ENCODE measurements at regions not wholly inside any gene's neighbourhood (a gene's known extent, or its start where the extent isn't known, plus 50 kb on each side); places are given as distances from the start of the nearest gene placed in this dataset.

- peaks cover 0 to 2% of the 10 kb centered on the region in 2 donors for H3K4me1 ChIP-seq (ENCODE audit: control insufficient read depth in 2 of 2, insufficient read depth in 2 of 2, low read length in 1 of 2)
- 68 to 69% methylated on average over 9 of the region's 9 CpGs for WGBS, 2 donors
- peaks cover 0 to 6% of the 10 kb centered on the region in 2 donors for H3K9me3 ChIP-seq (ENCODE audit: control insufficient read depth in 2 of 2, insufficient read depth in 1 of 2, low read depth in 1 of 2, low read length in 1 of 2)
- H3K27me3 ChIP-seq (ENCODE audit: control insufficient read depth in 1 of 2, insufficient read depth in 2 of 2, low read length in 2 of 2) = no peaks in the 10 kb centered on the region
- H3K36me3 ChIP-seq (ENCODE audit: control insufficient read depth in 2 of 2, insufficient read depth in 2 of 2, low read length in 1 of 2) = no peaks in the 10 kb centered on the region
- no peak overlapping the region for H3K27ac ChIP-seq (ENCODE audit: low read depth in 2 of 2, low read length in 1 of 2)
- no peak overlapping the region for H3K4me3 ChIP-seq (ENCODE audit: low read depth in 1 of 2, low read length in 2 of 2)
Observed at GRCh38 chr1:29631836-29632805, 395.8 kb downstream of the PTPRU start.

DNA sequence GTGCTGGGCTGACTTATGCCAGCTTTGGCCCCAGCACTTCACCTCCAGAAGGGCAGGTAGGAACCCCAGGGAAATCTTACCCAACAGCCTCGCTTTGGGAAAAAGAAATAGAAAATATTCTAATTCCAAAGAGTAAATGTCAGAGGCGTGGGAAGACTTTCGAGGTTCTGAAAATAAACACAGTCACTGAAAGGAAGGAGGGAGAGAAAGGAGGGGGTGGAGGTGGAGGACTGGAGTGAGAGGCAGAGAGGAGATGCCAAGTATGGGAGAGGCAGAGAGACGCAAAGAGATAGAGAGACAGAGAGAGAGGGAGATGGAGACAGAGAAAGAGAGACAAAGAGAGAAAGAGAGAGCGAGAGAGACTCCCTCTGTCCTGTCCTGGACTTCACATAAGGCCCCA, 395.0 kb downstream of the PTPRU start:
- no peaks in the 10 kb centered on the region for H3K36me3 ChIP-seq (ENCODE audit: control insufficient read depth in 2 of 2, insufficient read depth in 2 of 2, low read length in 1 of 2)
- no peak overlapping the region for H3K4me3 ChIP-seq (ENCODE audit: low read depth in 1 of 2, low read length in 2 of 2)
- H3K27me3 ChIP-seq (ENCODE audit: control insufficient read depth in 1 of 2, insufficient read depth in 2 of 2, low read length in 2 of 2) = no peaks in the 10 kb centered on the region
- H3K9me3 ChIP-seq (ENCODE audit: control insufficient read depth in 2 of 2, insufficient read depth in 1 of 2, low read depth in 1 of 2, low read length in 1 of 2) = peaks cover 0 to 8% of the 10 kb centered on the region in 2 donors
- 51 to 60% methylated on average over 5 of the region's 5 CpGs for WGBS, 2 donors
- no peak overlapping the region for H3K27ac ChIP-seq (ENCODE audit: low read depth in 2 of 2, low read length in 1 of 2)
- peaks cover 0 to 2% of the 10 kb centered on the region in 2 donors for H3K4me1 ChIP-seq (ENCODE audit: control insufficient read depth in 2 of 2, insufficient read depth in 2 of 2, low read length in 1 of 2)

GRCh38 chr1:29630756-29631155, 394.4 kb downstream of the PTPRU start:
- H3K27me3 ChIP-seq (ENCODE audit: control insufficient read depth in 1 of 2, insufficient read depth in 2 of 2, low read length in 2 of 2) = no peaks in the 10 kb centered on the region
- peaks cover 0 to 8% of the 10 kb centered on the region in 2 donors for H3K9me3 ChIP-seq (ENCODE audit: control insufficient read depth in 2 of 2, insufficient read depth in 1 of 2, low read depth in 1 of 2, low read length in 1 of 2)
- H3K27ac ChIP-seq (ENCODE audit: low read depth in 2 of 2, low read length in 1 of 2) = no peak overlapping the region
- no peak overlapping the region for H3K4me3 ChIP-seq (ENCODE audit: low read depth in 1 of 2, low read length in 2 of 2)
- WGBS, 2 donors = 100% methylated on average over 1 of the region's 1 CpG
- H3K36me3 ChIP-seq (ENCODE audit: control insufficient read depth in 2 of 2, insufficient read depth in 2 of 2, low read length in 1 of 2) = no peaks in the 10 kb centered on the region
- H3K4me1 ChIP-seq (ENCODE audit: control insufficient read depth in 2 of 2, insufficient read depth in 2 of 2, low read length in 1 of 2) = peaks cover 0 to 2% of the 10 kb centered on the region in 2 donors

- WGBS, 2 donors = 84 to 87% methylated on average over 8 of the region's 8 CpGs
- no peak overlapping the region for H3K4me3 ChIP-seq (ENCODE audit: low read depth in 1 of 2, low read length in 2 of 2)
- H3K9me3 ChIP-seq (ENCODE audit: control insufficient read depth in 2 of 2, insufficient read depth in 1 of 2, low read depth in 1 of 2, low read length in 1 of 2) = peaks cover 0 to 8% of the 10 kb centered on the region in 2 donors
- H3K27me3 ChIP-seq (ENCODE audit: control insufficient read depth in 1 of 2, insufficient read depth in 2 of 2, low read length in 2 of 2) = no peaks in the 10 kb centered on the region
- no peak overlapping the region for H3K27ac ChIP-seq (ENCODE audit: low read depth in 2 of 2, low read length in 1 of 2)
- H3K4me1 ChIP-seq (ENCODE audit: control insufficient read depth in 2 of 2, insufficient read depth in 2 of 2, low read length in 1 of 2) = peaks cover 0 to 2% of the 10 kb centered on the region in 2 donors
- H3K36me3 ChIP-seq (ENCODE audit: control insufficient read depth in 2 of 2, insufficient read depth in 2 of 2, low read length in 1 of 2) = no peaks in the 10 kb centered on the region
Observed at GRCh38 chr1:29629814-29630516, 393.6 kb downstream of the PTPRU start.

DNA sequence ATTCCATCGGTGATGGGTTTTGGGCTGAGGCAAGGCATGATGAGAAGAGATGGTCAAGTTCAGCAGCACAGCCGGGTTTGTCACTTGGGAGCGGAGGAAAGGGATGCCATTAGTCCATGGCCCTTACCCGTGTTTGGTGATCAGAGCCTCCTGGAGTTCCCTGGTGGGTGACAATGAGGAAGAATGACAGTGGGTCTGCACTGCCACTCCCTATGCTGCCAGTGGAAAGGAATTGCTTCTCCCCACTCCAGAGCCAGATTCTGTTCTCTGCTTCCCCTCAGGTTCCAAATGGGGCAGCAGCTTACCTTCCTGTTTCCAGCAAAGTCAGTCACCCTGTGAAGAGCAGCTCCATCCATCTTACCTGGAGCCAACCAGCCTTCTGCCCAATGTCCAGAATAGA, 393.1 kb downstream of the PTPRU start:
- Histone ChIP-seq H3K4me1 (ENCODE audit: control insufficient read depth in 2 of 2, insufficient read depth in 2 of 2, low read length in 1 of 2) (peaks cover 0 to 2% of the 10 kb centered on the region in 2 donors), H3K36me3 (ENCODE audit: control insufficient read depth in 2 of 2, insufficient read depth in 2 of 2, low read length in 1 of 2) (no peaks in the 10 kb centered on the region), H3K27ac (ENCODE audit: low read depth in 2 of 2, low read length in 1 of 2) (no peak overlapping the region), H3K4me3 (ENCODE audit: low read depth in 1 of 2, low read length in 2 of 2) (no peak overlapping the region), H3K9me3 (ENCODE audit: control insufficient read depth in 2 of 2, insufficient read depth in 1 of 2, low read depth in 1 of 2, low read length in 1 of 2) (peaks cover 0 to 8% of the 10 kb centered on the region in 2 donors), H3K27me3 (ENCODE audit: control insufficient read depth in 1 of 2, insufficient read depth in 2 of 2, low read length in 2 of 2) (no peaks in the 10 kb centered on the region)
- 59 to 77% methylated on average over 4 of the region's 4 CpGs for WGBS, 2 donors

DNA sequence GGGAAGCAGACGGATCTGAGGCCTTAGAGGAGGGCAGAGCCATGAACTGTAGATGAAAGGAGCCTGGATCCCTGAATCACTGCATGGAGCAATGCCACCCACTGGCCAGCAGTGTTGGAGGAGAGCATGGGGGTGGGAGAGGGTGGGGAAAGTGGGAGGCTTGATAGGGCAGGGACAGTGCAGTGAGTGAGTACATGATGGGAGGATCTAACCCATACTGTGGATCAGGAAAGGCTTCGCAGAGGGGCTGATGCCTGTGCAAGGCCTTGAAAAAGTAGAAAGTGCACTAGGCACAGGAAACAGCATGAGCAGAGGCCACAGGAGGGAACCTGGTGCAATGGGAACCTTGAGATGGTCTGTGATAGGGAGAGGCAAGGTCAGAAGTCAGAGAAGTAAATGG, 391.9 kb downstream of the PTPRU start:
- H3K4me3 ChIP-seq (ENCODE audit: low read depth in 1 of 2, low read length in 2 of 2) = no peak overlapping the region
- peaks cover 0 to 8% of the 10 kb centered on the region in 2 donors for H3K9me3 ChIP-seq (ENCODE audit: control insufficient read depth in 2 of 2, insufficient read depth in 1 of 2, low read depth in 1 of 2, low read length in 1 of 2)
- H3K36me3 ChIP-seq (ENCODE audit: control insufficient read depth in 2 of 2, insufficient read depth in 2 of 2, low read length in 1 of 2) = no peaks in the 10 kb centered on the region
- WGBS, 2 donors = 82 to 86% methylated on average over 2 of the region's 2 CpGs
- H3K27me3 ChIP-seq (ENCODE audit: control insufficient read depth in 1 of 2, insufficient read depth in 2 of 2, low read length in 2 of 2) = no peaks in the 10 kb centered on the region
- no peak overlapping the region for H3K27ac ChIP-seq (ENCODE audit: low read depth in 2 of 2, low read length in 1 of 2)
- peaks cover 0 to under 1% of the 10 kb centered on the region in 2 donors for H3K4me1 ChIP-seq (ENCODE audit: control insufficient read depth in 2 of 2, insufficient read depth in 2 of 2, low read length in 1 of 2)

DNA sequence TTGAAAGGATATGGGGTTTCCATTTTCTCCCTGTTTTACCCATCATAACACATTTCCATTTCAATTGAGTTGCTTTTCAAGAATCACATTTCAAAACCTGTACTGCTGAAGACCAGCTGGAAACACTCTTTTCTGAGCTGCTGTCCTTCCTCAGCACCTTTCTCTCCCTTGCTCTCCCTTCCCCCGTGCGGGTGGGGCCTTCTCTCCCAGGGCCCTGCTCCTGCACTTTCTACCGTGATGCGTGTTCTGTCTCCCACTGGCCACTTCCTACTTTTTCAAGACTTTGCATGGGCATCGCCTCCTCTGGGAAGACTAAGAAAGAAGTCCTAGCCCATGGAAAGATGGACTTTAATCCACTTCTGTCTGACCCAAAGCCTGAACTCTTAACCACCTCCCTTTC, 390.4 kb downstream of the PTPRU start:
- Histone ChIP-seq H3K4me3 (ENCODE audit: low read depth in 1 of 2, low read length in 2 of 2) (no peak overlapping the region), H3K36me3 (ENCODE audit: control insufficient read depth in 2 of 2, insufficient read depth in 2 of 2, low read length in 1 of 2) (no peaks in the 10 kb centered on the region), H3K4me1 (ENCODE audit: control insufficient read depth in 2 of 2, insufficient read depth in 2 of 2, low read length in 1 of 2) (no peaks in the 10 kb centered on the region), H3K27me3 (ENCODE audit: control insufficient read depth in 1 of 2, insufficient read depth in 2 of 2, low read length in 2 of 2) (no peaks in the 10 kb centered on the region), H3K27ac (ENCODE audit: low read depth in 2 of 2, low read length in 1 of 2) (no peak overlapping the region), H3K9me3 (ENCODE audit: control insufficient read depth in 2 of 2, insufficient read depth in 1 of 2, low read depth in 1 of 2, low read length in 1 of 2) (peaks cover 0 to 8% of the 10 kb centered on the region in 2 donors)
- 81 to 91% methylated on average over 5 of the region's 5 CpGs for WGBS, 2 donors

DNA sequence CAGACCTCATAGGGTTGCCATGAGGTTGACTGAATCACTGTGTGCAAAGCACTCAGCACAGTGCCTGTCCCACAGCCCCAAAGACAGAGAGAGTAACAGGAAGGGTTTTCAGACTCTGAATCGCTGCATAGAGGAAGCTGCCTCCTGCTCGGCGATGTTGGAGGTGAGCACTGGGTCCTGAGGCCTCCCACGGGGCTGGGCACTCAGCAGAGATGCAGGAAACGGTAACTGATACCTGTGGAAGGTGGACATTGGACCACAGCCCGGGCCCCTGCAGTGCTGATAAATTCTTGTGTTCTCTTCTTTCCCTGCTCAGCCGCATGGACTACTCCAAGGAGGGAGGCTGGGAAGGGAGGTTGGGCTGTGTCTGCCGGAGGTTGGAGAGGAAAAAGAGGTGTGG, 389.7 kb downstream of the PTPRU start:
- peaks cover 0 to 8% of the 10 kb centered on the region in 2 donors for H3K9me3 ChIP-seq (ENCODE audit: control insufficient read depth in 2 of 2, insufficient read depth in 1 of 2, low read depth in 1 of 2, low read length in 1 of 2)
- H3K36me3 ChIP-seq (ENCODE audit: control insufficient read depth in 2 of 2, insufficient read depth in 2 of 2, low read length in 1 of 2) = no peaks in the 10 kb centered on the region
- no peak overlapping the region for H3K27ac ChIP-seq (ENCODE audit: low read depth in 2 of 2, low read length in 1 of 2)
- no peaks in the 10 kb centered on the region for H3K27me3 ChIP-seq (ENCODE audit: control insufficient read depth in 1 of 2, insufficient read depth in 2 of 2, low read length in 2 of 2)
- H3K4me3 ChIP-seq (ENCODE audit: low read depth in 1 of 2, low read length in 2 of 2) = no peak overlapping the region
- 79 to 84% methylated on average over 8 of the region's 8 CpGs for WGBS, 2 donors
- H3K4me1 ChIP-seq (ENCODE audit: control insufficient read depth in 2 of 2, insufficient read depth in 2 of 2, low read length in 1 of 2) = no peaks in the 10 kb centered on the region

DNA sequence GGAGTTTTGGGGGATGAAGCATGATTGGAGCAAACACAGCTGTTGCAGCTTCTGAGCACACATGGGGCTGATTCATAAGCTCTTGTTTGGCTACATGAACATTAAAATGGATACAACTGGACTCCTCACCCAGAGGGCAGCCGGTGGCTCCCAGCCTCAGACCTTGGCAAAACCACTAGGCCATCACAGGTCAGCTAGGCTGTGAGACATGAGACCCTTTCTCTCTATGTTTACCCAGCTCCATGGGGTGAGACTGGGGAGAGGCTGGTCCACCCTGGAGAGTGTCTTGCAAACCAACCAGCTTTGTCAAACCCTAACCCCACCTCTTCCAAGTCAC, 388.7 kb downstream of the PTPRU start:
- Histone ChIP-seq H3K4me1 (ENCODE audit: control insufficient read depth in 2 of 2, insufficient read depth in 2 of 2, low read length in 1 of 2) (no peaks in the 10 kb centered on the region), H3K36me3 (ENCODE audit: control insufficient read depth in 2 of 2, insufficient read depth in 2 of 2, low read length in 1 of 2) (no peaks in the 10 kb centered on the region), H3K4me3 (ENCODE audit: low read depth in 1 of 2, low read length in 2 of 2) (no peak overlapping the region), H3K27ac (ENCODE audit: low read depth in 2 of 2, low read length in 1 of 2) (no peak overlapping the region), H3K9me3 (ENCODE audit: control insufficient read depth in 2 of 2, insufficient read depth in 1 of 2, low read depth in 1 of 2, low read length in 1 of 2) (peaks cover 0 to 8% of the 10 kb centered on the region in 2 donors), H3K27me3 (ENCODE audit: control insufficient read depth in 1 of 2, insufficient read depth in 2 of 2, low read length in 2 of 2) (no peaks in the 10 kb centered on the region)
- 72 to 73% methylated on average over 1 of the region's 1 CpG for WGBS, 2 donors

Measured in esophagus (tissue), 2 donors.